22Rv1 (cell line): ENCODE measurements at regions not wholly inside any gene's neighbourhood (a gene's known extent, or its start where the extent isn't known, plus 50 kb on each side); places are given as distances from the start of the nearest gene placed in this dataset.
"Not testable (repeated sequence)": the region's sequence is repeated elsewhere in the genome, so short reads cannot be mapped to it uniquely, and the experiment has no call there.

Experiments used
- ZFX ChIP-seq: fragments of 450-650 bp; IDR thresholded peaks from 2 replicates; pipeline ENCODE4 v1.6.1; 2017; ENCODE audit warnings: antibody characterized with exemption, borderline replicate concordance
- TF ChIP-seq, protein P1 (sequence below): fragments of 450-650 bp; IDR thresholded peaks from 2 replicates; pipeline ENCODE4 v1.5.1; 2017; ENCODE audit warnings: mild to moderate bottlenecking

DNA sequence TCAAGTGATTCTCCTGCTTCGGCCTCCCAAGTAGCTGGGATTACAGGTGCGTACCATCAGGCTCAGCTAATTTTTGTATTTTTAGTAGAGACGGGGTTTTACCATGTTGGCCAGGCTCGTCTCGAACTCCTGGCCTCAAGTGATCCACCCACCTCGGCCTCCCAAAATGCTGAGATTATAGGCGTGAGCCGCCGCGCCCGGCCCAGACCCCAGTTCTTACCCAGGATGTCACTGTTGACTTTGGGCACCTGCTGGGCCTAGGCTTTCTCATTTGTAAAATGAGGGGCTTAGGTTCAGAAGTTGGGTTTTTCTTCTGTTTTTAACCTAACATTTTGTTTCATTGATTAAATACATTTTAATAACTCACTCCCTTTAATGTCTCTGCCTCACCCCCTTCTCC, 181.7 kb upstream of the ADRA1D start:
- TF ChIP-seq, protein P1, sequence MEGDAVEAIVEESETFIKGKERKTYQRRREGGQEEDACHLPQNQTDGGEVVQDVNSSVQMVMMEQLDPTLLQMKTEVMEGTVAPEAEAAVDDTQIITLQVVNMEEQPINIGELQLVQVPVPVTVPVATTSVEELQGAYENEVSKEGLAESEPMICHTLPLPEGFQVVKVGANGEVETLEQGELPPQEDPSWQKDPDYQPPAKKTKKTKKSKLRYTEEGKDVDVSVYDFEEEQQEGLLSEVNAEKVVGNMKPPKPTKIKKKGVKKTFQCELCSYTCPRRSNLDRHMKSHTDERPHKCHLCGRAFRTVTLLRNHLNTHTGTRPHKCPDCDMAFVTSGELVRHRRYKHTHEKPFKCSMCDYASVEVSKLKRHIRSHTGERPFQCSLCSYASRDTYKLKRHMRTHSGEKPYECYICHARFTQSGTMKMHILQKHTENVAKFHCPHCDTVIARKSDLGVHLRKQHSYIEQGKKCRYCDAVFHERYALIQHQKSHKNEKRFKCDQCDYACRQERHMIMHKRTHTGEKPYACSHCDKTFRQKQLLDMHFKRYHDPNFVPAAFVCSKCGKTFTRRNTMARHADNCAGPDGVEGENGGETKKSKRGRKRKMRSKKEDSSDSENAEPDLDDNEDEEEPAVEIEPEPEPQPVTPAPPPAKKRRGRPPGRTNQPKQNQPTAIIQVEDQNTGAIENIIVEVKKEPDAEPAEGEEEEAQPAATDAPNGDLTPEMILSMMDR = not testable (repeated sequence)
- not testable (repeated sequence) for TF ChIP-seq ZFX
